Anterior cingulate cortex (tissue), 58 donors: ENCODE measurements at regions not wholly inside any gene's neighbourhood (a gene's known extent, or its start where the extent isn't known, plus 50 kb on each side); places are given as distances from the start of the nearest gene placed in this dataset.
A peak's percentile ranks its signal among the peaks of the same experiment; 100 is the strongest.

Experiments
- DNase-seq, 58 donors: peaks; one replicate each; lab custom pipeline; 2025; lab: John Stamatoyannopoulos, UW

DNA sequence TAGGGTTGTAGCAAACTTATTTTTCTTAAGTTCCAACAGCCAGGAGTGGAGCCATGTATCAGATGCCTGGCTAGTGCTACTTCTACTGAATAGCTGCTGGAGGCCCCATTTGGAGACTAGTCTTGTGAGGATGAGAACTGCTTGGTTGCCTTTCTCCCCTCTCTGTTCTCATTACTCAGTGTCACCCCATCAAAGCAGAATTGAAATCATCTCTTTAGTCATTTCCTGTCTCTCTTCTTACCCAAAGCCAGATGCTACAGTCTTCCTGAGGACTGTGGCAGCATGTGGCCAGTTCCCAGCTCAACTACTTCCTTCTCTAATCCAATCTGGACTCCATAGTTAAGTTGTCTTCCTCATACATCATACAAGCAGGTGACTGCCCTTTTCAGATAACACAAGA, 197.5 kb downstream of the BRINP2 start:
- DNase-seq: no peak

DNA sequence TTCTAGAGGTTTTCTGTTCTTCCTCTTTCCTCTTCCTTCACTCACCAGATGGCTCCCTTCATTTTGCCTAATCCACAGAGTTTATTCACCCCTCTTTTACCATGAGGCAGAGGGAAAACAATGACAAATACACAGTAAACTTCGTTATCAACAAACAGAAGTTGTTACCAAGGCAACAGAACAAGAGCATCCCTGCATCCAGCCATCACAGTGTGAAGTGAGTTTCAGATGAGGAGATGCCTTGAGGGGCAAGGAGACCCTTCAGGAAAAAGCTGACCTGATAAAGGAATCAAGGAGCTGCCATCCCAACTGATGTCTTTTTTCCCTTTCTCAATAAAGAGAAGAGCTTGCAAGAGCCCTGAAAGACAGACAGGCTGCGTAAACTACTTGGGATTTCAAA, 195.3 kb downstream of the BRINP2 start:
- no peak for DNase-seq

DNA sequence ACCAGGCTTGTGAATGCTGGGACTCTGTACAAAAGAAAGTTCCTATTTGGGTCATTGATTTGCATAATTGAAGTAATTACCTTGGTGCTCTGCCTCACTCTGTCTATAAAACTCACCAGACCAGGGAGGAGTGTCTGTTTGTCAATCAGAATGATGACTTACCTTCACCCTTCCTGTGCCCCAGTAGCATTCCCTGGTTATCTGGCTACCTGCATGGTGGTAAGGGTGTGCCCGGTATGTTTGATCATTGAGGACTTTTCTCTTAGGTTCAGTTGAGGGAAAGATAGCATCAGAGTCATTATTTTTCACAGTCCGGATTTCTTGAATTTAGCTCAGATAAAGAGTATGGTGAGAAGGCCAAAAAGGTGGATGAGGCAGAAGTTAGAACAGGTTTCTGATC, 190.0 kb downstream of the BRINP2 start:
- no peak for DNase-seq

DNA sequence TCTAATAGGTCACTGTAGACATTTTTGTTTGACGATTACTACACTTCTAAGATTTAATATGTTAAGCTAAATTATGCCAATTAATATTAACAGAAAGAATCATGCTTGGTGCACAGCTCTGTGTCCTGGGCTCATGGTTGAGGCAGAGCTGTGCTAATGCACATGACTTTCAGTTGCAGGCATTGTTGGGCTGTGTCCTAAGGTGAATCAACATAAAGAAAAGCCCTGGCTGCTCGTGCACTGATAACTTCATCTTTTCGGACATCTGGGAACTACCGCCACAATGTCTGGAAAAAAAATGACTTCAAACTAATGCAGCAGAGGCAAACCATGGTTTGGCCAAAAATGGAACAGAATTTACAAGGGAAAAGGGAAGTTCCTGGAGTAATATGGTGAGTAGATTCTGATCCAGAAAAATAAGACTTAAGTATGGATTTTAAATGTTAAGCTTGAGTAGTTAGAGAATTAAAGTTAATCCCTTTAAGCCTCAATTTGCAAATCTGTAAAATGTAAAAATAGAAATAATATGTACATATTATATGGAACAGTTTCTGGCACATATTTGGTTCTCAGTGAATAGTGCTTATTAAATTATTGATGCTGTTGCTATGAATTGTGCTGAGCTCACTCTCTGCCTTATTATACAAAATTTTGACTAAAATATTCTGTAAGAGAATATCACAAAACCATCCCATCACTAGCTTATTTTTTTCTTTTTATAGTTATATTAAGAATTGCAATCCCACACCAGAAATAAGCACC, 186.1 kb downstream of the BRINP2 start:
- no peak for DNase-seq

DNA sequence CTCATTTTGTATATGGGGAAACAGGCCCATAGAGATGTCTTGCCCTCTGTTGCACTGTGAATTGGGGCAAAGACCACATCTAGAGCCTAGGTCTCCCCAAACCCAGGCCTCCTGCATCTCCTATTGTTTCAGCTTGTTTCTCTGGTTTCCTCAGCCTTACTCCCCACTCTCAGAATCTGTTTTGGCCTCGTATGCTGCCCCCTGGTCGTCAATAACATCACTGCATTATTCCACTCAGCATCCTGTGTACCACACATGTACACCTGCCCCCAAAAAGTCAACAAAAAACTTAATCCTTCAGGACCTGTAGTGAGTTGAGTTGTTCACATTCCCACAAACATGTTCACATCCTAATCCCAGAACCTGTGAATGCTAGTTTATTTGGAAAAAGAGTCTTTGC, 184.8 kb downstream of the BRINP2 start:
- peak in 24 of 58 donors; percentile 2 to 57 (median 17) for DNase-seq

DNA sequence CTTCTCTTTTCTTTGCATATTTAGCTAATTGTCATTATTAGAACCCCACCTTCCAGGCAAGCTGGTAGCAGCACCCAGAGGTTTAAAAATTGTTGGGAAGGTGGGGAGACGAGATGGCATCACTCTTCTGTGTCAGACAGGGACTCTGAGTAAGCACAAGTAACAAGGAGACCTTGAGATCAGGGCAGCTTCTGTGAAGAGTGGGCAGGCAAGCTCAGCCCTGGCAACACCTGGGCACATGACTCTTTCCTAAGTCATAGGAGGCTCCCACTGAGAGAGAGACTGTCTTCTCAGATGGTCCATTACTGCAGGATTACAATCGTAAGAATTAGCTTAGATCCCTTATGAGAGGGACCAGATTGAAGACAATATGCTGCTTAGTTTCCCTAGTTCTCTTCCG, 183.5 kb downstream of the BRINP2 start:
- DNase-seq: peak in 1 of 58 donors; percentile 7

DNA sequence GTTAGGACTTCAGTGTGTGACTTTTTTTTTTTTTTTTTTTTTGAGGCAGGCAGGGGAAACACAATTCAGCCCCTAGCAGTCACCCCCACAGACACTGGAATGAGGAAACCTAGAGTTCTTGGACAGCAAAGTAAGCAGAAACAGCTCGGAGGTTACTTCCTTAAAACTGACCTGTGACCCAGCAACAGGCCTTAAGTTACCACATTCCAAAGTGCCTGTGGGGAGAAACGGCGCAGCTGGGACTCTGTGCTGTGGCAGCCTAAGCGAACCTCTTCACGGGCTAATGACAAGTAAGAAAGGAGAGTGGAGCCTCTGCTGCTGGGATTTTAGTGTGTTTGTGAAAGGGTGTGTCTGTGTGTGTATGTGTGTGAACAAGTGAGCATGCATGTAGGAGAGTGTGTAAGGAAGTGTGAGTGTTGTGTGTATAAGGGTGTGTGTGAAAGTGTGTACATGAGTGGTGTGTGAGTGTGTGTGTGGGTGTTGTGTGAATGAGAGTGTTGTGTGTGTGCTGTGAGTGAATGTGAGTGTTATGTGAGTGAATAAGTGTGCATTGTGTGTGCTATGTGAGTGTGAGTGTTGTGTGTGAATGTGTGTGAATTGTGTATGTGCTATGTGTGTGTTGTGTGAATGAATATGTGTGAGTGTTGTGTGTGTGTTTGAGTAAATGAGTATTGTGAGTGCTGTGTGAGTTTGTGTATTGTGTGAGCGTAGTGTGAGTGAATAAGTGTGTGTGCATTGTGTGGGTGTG, 180.8 kb downstream of the BRINP2 start:
- no peak for DNase-seq

DNA sequence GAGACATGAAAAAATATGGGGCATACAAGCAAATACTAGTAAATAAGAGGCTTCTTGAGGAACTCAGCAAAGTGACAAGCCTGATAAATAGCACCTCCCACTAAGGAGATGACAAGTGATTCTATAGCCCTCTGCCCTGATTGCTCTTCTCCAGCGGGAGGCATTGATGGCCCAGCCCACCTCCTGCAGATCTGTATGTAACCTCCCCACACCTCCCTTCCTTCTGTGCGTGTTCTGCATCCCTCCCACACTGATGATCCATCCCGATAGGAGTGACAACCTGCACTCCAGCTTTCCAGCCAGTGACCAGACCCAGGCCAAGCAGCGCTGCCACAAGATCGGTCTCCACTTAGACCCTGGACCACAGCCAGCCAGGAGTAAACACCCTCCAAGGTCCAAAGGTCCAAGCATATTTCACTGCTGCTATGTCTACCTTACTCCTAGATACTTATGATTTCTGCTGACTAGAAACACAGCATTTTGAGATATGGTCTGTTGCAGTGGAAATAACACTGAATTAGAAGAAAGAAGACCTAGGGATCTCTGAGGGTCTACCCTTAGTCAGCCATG, 176.1 kb downstream of the BRINP2 start:
- no peak for DNase-seq

DNA sequence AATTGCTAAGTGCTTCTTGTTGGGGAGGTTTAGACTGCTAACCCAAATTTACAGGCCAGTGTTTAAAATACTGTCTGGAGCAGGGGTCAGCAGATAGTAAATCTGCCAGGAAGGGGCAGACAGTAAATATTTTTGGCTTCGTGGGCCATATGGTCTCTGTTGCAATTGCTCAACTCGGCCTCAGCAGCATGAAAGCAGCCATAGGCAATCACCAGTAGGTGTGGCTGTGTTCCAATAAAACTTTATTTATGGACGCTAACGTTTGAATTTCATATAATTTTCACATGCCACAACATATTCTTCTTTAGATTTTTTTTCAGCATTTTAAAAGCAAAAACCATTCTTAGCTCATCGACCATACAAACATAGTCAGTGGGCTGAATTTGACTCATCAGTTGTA, 172.7 kb downstream of the BRINP2 start:
- DNase-seq: no peak

DNA sequence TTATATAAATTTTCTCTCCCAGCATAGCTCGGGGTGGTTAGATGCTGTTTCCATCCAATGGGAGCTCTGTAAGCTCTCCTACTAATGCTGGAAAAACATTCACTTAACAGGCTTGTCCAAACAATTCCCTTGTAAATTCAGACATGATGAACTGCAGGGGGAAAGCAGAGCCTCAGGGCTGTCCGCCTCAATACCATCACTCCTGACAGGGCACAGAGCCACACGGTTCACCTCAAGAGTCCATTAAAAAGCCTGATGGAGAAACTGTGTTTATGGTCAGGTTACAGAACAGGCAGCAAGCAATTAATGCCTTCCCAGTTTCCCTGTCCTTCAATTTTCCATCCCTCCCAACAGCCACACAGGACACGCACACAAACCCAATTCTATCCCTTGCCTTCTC, 171.0 kb downstream of the BRINP2 start:
- no peak for DNase-seq

DNA sequence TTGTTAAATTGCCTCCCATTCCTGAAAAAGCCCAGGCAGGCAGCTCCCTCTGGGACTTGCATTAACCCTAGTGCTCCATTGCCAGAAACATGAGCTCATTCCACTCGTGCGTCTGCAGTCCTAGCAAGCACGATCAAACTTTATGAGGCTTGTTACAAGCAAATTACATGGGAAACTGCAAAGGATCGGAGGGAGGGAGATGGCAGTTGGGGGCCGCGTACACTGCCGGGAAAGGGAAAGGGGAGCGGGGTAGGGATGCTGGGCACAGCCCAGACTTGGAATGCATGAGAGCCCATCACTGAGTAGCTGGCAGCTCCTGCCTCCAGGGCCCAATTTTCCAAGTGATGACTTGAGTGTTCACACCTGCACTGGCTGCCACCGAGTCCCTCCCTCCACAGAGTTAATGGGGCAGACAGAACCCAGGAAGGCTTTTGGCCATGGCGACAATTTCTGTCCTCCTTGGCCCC, 169.9 kb downstream of the BRINP2 start:
- DNase-seq: no peak

DNA sequence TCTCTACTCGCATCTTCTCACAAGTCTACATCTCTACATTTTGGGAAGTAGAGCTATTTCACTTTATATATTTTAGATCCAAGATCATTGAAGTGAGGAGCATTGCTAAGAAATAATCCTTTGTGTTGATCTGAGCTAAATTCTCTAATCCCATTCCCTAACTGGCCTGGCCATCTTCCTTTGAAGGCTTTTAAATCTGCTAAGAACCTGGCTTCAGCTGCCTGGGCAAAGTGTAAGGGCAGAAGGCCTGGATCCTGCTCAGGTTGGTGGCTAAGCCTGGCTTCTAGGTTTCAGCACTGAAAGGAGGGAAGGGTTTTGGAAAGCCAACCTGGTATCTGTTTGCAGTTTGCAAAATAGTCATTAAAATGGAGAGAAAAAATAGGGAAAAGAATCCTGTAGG, 167.6 kb downstream of the BRINP2 start:
- DNase-seq: no peak

DNA sequence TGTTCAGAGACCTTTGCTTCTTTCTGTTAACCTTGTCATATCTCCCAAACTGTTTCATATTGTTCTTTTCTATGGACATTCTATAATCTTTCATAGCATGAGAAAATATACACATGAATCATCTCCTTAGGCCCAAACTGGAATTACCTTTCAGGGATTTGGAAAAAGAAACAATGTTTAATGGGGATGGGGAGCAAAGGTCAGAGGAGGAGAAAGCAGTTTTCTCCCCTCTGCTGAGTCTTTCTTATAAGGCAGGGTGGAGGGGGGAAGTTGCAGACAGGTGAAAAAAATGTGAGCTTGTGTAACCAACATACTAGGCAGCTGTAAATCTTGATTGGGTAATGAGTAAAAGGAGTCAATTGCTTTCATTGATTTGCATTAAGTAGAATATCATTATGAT, 164.1 kb downstream of the BRINP2 start:
- DNase-seq: no peak

DNA sequence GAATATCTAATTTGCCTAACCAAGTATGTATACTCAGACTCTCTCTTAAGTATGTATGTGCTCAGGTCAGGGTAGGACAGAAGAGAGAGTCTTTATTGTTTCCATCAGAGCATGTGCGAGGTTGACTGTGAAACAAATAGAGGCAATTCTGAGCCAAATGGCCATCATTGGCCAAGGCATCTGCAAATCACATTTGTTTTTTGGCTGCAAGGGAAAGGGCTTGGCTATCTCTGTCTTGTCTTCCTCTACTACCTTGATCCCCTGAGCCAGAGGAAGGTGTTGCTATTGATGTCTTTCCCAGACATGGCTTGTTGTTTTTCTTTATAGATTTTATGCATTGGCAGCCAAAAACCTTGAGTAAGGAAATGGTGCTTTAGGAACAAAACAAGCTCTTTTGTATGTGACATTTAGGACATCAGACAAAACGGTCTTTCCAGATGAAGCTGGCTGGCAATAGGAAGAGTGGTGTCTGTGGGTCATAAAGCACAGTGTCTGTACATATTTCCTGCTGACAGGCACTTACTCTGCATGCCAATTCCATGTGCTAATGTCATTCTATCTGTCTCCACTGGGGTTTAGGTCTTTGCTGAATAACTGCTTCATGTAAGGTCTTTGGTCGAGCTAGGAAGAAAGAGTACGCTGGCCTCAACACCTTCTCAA, 163.3 kb downstream of the BRINP2 start:
- DNase-seq: no peak
